ENCODE measurements at regions not wholly inside any gene's neighbourhood (a gene's known extent, or its start where the extent isn't known, plus 50 kb on each side); places are given as distances from the start of the nearest gene placed in this dataset.

DNA sequence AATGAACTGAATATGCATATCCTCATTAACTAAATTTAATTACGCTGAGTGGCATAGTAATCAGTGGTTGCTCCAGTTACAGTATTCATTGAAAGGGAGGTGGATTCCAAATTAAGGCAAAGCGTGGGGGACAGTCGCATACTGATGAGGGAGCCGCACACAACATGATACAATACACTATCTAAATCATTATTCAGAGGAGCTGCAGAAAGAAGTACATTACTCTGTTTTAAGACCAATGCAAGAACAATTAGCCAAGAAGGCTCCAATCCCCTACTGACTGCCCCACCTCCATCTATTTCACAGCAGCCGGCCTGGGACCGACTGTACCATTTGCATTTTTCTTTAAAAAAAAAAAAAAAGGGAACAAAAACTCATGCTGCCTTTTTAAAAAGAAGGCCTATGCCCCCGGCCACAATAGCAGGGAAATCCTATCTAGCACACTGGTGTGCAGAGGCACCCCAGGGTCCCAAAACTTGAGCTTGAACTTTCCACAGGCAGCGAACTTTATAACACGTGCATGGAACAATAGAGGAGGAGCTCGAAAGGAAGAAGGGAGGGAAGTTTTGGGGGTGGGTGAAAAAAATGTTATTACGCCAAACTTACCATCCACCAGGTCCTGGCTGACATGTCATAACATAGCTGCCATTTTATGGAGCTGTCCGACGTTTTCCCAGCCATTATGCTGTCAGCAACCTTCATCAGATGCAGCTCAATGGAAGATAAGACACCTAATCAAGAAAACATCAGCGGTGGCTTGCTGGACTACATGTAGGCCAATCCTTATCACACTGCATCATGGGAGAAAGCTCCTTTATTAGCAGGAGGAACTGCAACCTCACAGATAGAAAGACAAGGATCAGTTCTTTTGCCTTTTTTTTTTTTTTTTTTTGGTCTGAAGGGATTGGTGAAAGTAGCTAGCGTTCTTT, 161.6 kb downstream of the ZDHHC21 start:
- no peak for TF ChIP-seq ZNF274 (IDR thresholded peaks at IDR 0.05; ENCODE audit: low read depth, low read length)
- no peak for TF ChIP-seq SUZ12 (IDR thresholded peaks at IDR 0.05; ENCODE audit: extremely low read depth, insufficient read depth, insufficient read length)
- no peak for TF ChIP-seq YY1 (IDR thresholded peaks at IDR 0.05; ENCODE audit: insufficient read depth, insufficient read length)

All from NT2/D1 (cell line).